Neural crest cell (in vitro differentiated cells): ENCODE measurements at regions not wholly inside any gene's neighbourhood (a gene's known extent, or its start where the extent isn't known, plus 50 kb on each side); places are given as distances from the start of the nearest gene placed in this dataset.

Experiments
- DNase-seq: peaks from one replicate; pipeline ENCODE4 v3.0.0; 2021; ENCODE audit warnings: low read depth, mixed read lengths, low spot score
- H3K27ac Mint-ChIP-seq: one replicate; pipeline ENCODE4 v1.8.0; 2021; ENCODE audit warnings: mild to moderate bottlenecking, mixed read lengths; ENCODE audit not compliant: unreplicated experiment
- H3K27me3 Mint-ChIP-seq: 2 replicates; pipeline ENCODE4 v1.8.0; 2021; ENCODE audit warnings: low read depth, mild to moderate bottlenecking, mixed read lengths
- H3K36me3 Mint-ChIP-seq: 2 replicates; pipeline ENCODE4 v1.8.0; 2021; ENCODE audit warnings: low read depth, mild to moderate bottlenecking, mixed read lengths
- H3K4me1 Mint-ChIP-seq: 2 replicates; pipeline ENCODE4 v1.8.0; 2021; ENCODE audit warnings: mixed read lengths
- H3K4me3 Mint-ChIP-seq: one replicate; pipeline ENCODE4 v1.8.0; 2021; ENCODE audit warnings: mild to moderate bottlenecking, mixed read lengths
- H3K9me3 Mint-ChIP-seq: 2 replicates; pipeline ENCODE4 v1.8.0; 2021; ENCODE audit warnings: mixed read lengths
- CTCF ChIP-seq: fragments of 200-600 bp; sonication (generic); conservative IDR thresholded peaks from 2 replicates; pipeline ENCODE4 v1.5.0; 2021; ENCODE audit warnings: antibody characterized with exemption, mild to moderate bottlenecking

- Mint-ChIP-seq H3K9me3 (no peaks in the 10 kb centered on the region), H3K36me3 (no peaks in the 10 kb centered on the region), H3K4me1 (no peaks in the 10 kb centered on the region), H3K27ac (no peak overlapping the region), H3K27me3 (peaks cover 5% of the 10 kb centered on the region), H3K4me3 (no peak overlapping the region)
- DNase-seq, result no peak
- no peak for TF ChIP-seq CTCF
These were observed 175.7 kb upstream of the EGLN3 start for GRCh38 chr14:34126586-34126985.

- no peaks in the 10 kb centered on the region for H3K4me1 Mint-ChIP-seq
- TF ChIP-seq CTCF, result no peak
- no peaks in the 10 kb centered on the region for H3K9me3 Mint-ChIP-seq
- peaks cover 5% of the 10 kb centered on the region for H3K27me3 Mint-ChIP-seq
- no peaks in the 10 kb centered on the region for H3K36me3 Mint-ChIP-seq
- no peak overlapping the region for H3K4me3 Mint-ChIP-seq
- no peak for DNase-seq
- no peak overlapping the region for H3K27ac Mint-ChIP-seq
These were observed 173.7 kb upstream of the EGLN3 start for GRCh38 chr14:34124585-34124984.

GRCh38 chr14:34122650-34123049 is 171.8 kb upstream of the EGLN3 start:
- H3K27ac Mint-ChIP-seq, result no peak overlapping the region
- no peak for TF ChIP-seq CTCF
- no peaks in the 10 kb centered on the region for H3K36me3 Mint-ChIP-seq
- no peak for DNase-seq
- H3K27me3 Mint-ChIP-seq, result peaks cover 5% of the 10 kb centered on the region
- no peaks in the 10 kb centered on the region for H3K9me3 Mint-ChIP-seq
- no peaks in the 10 kb centered on the region for H3K4me1 Mint-ChIP-seq
- no peak overlapping the region for H3K4me3 Mint-ChIP-seq

- H3K4me3 Mint-ChIP-seq, result no peak overlapping the region
- no peaks in the 10 kb centered on the region for H3K4me1 Mint-ChIP-seq
- no peak overlapping the region for H3K27ac Mint-ChIP-seq
- peaks cover 5% of the 10 kb centered on the region for H3K27me3 Mint-ChIP-seq
- no peak for DNase-seq
- peaks cover 5% of the 10 kb centered on the region for H3K9me3 Mint-ChIP-seq
- TF ChIP-seq CTCF, result no peak
- H3K36me3 Mint-ChIP-seq, result no peaks in the 10 kb centered on the region
These were observed 171.2 kb upstream of the EGLN3 start for GRCh38 chr14:34122081-34122480.

GRCh38 chr14:34120185-34120977 is 169.5 kb upstream of the EGLN3 start:
- peaks cover 10% of the 10 kb centered on the region for H3K9me3 Mint-ChIP-seq
- no peaks in the 10 kb centered on the region for H3K36me3 Mint-ChIP-seq
- no peak overlapping the region for H3K4me3 Mint-ChIP-seq
- no peak for DNase-seq
- no peaks in the 10 kb centered on the region for H3K4me1 Mint-ChIP-seq
- no peak for TF ChIP-seq CTCF
- peaks cover 5% of the 10 kb centered on the region for H3K27me3 Mint-ChIP-seq
- no peak overlapping the region for H3K27ac Mint-ChIP-seq
